ENCODE measurements at regions not wholly inside any gene's neighbourhood (a gene's known extent, or its start where the extent isn't known, plus 50 kb on each side); places are given as distances from the start of the nearest gene placed in this dataset.

DNA sequence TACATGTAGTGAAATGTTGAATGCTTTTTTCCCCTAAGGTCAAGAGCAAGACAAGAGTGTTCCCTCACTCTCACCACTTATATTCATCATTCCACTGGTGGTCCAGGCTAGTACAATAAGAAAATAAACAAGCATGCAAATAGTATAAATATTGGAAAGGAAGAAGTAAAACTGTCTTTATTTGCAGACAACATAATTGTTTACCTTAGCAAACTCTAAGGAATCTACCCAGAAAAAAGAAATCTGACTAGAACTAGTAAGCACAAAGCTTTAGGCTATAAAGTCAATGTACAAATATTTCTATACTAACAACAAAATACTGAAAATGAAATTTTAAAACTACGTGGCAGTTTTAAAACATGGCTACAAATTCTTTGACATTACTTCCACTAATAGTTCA, 101.7 kb downstream of the CYB561 start:
- TF ChIP-seq, protein P1, sequence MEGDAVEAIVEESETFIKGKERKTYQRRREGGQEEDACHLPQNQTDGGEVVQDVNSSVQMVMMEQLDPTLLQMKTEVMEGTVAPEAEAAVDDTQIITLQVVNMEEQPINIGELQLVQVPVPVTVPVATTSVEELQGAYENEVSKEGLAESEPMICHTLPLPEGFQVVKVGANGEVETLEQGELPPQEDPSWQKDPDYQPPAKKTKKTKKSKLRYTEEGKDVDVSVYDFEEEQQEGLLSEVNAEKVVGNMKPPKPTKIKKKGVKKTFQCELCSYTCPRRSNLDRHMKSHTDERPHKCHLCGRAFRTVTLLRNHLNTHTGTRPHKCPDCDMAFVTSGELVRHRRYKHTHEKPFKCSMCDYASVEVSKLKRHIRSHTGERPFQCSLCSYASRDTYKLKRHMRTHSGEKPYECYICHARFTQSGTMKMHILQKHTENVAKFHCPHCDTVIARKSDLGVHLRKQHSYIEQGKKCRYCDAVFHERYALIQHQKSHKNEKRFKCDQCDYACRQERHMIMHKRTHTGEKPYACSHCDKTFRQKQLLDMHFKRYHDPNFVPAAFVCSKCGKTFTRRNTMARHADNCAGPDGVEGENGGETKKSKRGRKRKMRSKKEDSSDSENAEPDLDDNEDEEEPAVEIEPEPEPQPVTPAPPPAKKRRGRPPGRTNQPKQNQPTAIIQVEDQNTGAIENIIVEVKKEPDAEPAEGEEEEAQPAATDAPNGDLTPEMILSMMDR (IDR thresholded peaks at IDR 0.05): no peak
- TF ChIP-seq, protein P2, sequence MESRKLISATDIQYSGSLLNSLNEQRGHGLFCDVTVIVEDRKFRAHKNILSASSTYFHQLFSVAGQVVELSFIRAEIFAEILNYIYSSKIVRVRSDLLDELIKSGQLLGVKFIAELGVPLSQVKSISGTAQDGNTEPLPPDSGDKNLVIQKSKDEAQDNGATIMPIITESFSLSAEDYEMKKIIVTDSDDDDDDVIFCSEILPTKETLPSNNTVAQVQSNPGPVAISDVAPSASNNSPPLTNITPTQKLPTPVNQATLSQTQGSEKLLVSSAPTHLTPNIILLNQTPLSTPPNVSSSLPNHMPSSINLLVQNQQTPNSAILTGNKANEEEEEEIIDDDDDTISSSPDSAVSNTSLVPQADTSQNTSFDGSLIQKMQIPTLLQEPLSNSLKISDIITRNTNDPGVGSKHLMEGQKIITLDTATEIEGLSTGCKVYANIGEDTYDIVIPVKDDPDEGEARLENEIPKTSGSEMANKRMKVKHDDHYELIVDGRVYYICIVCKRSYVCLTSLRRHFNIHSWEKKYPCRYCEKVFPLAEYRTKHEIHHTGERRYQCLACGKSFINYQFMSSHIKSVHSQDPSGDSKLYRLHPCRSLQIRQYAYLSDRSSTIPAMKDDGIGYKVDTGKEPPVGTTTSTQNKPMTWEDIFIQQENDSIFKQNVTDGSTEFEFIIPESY (IDR thresholded peaks at IDR 0.05; ENCODE audit: borderline replicate concordance, low read depth): no peak
- no peak for TF ChIP-seq TAF1 (IDR thresholded peaks at IDR 0.05; ENCODE audit: borderline replicate concordance, low read depth, low read length)
- no peak for TF ChIP-seq JUND (IDR thresholded peaks at IDR 0.05)
- no peak for TF ChIP-seq RAD21 (IDR thresholded peaks at IDR 0.05; ENCODE audit: low read length)
- no peak for TF ChIP-seq FOXJ3 (CRISPR knock-in tag; IDR thresholded peaks at IDR 0.05)
- no peak for TF ChIP-seq RXRA (IDR thresholded peaks at IDR 0.05; ENCODE audit: borderline replicate concordance, low read depth)
